ENCODE measurements at regions not wholly inside any gene's neighbourhood (a gene's known extent, or its start where the extent isn't known, plus 50 kb on each side); places are given as distances from the start of the nearest gene placed in this dataset.

DNA sequence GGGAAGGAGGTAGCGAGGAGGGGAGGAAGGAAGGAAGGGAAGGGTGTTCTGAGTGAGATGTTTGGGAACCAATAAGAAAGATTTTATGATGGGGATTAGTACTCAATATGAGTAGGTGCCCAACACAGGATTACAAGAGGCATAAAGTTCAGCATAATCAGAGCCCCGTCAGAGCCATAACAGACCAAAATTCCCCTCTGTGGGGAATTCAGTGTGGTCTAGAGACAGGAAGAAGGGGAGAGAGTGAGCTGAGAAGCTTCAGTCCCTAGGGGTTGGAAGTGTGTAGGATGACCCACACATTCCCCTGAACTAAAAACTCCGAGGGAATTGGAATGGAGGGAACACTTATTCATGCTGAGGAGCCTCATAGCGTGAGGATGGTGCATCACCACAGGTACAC is 160.3 kb upstream of the SASH1 start:
- no peak for DNase-seq

DNA sequence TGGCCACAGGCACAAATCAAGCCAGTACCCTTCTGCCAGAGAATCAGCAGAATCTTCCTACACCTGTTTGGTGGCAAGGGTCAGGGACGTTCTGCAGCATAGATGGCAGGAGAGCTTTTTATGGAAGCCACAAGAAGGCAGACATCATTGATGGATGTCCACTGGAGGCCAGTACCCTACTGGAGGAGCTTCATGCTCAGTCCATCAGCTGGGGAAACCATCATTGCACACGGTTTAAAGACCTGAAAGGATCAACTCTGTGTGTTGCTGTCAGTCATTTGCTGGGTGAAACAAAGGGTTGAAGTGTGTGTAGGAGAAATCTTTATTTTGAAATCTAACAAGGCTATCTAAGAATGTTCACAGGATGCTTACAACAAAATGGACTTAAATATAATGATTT is 158.9 kb upstream of the SASH1 start:
- no peak for DNase-seq

DNA sequence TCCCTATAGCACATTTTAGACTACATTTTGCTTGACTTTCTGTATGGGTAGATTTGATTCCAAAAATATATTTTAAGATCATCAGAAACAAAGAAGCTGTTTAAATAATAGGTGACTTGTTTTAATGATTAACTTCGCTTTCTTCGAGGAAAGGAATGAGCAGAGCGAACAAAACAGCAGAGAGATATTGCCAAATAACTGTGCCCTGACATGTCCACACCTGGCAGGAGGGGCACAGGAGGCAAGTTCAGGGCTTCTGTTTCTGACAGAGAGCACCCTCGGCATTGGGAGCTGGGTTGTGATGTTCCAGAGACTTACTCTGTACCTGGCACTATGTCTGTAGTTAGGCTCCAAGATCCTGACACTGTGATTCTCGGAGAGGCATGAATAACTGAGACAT is 155.7 kb upstream of the SASH1 start:
- DNase-seq = no peak

DNA sequence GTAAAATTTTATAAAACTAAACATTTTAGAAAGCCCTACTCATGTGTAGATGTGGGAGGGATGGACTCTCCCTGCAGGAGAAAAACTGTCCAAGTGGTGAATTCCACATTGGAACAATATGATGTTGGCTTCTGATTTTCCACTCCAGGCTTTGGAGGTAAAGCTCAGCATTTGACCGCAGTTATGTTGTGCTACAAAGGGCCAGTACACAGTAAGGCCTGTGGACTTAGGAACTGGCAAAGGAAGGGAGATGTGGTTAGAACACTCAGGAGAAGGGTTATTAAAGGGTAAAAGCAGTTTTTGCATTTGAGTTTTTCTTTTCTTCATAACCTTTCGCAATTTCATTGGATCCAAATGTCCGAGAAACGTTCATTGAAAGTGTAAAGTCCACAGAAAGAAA is 150.3 kb upstream of the SASH1 start:
- DNase-seq = no peak

DNA sequence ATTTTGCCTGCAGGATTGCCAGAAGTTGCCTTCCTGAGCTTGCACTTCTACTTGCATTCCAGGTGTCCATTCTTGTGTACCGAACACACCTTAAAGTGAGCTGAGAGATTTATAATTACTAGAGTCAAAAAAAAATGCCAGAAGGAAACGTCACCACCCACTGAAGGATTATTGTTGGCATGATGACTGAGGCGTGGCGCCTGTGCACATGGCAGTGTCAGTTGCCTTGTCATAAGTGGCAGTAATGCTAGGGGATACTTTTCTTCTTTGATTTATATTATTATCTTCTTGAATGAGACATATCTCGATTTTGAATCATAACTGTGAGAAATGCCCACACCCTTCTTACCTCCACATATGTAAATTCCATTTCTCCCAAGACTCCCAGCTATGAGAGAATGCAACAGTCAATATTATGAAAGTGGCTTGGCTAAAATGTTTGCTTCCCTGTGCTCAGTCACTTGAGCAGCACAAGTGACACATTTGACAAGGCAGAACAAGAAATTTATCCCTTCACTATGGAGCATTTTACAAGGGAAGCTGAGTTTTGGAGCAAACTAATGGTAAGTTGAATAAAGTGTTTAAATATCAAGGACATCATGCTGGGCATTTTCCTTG is 149.5 kb upstream of the SASH1 start:
- no peak for DNase-seq

DNA sequence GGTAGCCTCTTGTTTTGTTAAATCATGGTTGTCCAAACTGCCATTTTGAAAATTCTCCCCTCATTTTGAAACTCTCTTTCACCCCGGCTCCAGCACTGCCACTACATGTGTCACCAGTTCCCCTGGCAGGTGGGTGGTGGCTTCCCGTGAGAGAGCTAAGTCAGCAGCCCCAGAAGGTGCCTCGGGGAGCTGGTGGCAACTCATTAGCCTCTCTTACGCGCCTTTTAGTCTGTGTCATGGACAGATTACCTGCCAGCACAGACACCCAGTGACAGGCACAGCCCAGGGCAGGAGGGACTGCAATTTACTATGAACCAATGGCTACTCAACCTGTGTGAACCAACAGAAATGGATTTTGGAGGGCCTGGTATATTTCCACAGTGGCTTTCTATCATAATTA is 147.1 kb upstream of the SASH1 start:
- DNase-seq = no peak

DNA sequence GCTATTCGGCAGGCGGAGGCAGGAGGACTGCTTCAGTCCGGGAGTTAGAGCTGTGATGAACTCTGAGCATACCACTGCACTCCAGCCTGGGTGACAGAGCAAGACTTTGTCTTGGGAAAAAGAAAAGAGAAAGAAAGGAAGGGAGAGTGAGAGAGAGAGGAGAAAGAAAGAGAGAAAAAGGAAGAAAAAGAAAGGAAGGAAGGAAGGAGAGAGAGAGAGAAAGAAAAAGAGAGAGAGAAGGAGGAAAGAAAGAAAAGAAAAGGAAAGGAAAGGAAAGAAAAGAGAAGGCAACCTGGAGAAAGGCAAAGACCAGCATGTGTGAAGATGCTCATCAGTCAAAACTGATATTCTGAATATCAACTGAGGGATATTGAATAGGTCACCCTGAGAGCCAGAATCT is 143.1 kb upstream of the SASH1 start:
- DNase-seq = no peak

DNA sequence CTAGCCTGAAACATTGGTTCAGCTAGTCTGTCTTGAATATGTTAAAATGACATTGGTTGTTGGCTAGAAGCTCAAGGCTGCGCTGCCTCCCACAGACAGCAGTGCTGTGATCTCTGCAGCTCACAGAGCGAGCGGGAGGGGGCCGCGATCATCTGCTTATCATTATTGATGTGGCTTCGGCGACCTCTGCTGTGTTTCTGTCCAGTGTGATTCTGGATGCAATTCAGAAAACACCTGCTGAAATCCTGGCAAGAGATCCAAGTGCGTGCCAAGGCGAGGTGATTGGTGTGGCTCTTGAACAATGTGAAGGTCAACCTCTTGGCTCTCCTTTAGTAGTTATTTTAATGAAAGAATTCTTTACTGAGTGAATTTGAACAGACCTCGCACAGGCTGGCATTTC is 142.3 kb upstream of the SASH1 start:
- no peak for DNase-seq

DNA sequence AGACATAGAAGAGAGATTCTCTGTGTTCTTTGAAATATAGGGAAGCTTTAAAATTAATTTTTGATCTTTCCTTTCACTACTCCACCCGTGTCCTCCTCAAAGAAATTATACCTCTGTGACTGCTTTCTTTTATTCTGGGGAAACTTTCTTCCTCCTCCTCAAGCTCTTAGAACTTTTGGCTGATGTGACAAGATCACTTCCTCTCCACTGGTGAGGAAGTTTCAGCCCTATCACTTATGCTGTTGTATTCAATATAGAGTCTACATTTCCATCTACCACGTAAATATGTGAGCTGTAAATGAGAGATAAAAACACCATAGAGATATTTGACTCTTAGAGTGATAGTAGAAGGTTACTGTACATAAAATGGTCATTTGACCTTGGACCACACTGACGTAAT is 141.9 kb upstream of the SASH1 start:
- no peak for DNase-seq

DNA sequence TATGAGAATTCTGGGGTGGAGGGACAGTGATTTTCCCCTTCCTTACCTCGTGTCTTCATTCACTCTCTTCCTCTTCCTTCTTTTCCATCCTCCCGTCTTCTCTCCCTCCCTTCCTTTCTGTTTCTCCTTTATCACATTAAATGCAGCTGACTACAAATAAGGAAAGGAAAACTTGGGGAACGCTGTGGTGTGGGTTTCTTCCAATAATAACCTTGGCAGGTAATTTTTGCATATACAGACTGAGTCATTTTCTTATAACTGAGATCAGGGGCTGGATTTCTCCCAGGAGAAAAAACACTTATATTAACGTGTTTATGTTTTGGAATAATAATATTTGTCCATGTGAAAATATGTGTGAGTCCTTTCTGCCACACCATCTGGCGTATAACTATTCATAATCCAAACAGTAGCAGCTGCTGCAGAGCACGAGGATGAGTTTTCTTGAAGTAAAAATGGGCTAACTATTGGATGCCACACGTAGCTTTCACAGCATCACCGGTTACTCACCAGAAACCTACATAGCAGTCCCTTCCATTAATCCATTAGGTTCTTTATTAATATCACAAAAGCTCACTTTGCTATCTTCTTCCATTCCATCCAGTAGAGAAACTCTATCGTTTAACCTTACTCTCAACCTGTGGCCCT is 139.2 kb upstream of the SASH1 start:
- DNase-seq = no peak

DNA sequence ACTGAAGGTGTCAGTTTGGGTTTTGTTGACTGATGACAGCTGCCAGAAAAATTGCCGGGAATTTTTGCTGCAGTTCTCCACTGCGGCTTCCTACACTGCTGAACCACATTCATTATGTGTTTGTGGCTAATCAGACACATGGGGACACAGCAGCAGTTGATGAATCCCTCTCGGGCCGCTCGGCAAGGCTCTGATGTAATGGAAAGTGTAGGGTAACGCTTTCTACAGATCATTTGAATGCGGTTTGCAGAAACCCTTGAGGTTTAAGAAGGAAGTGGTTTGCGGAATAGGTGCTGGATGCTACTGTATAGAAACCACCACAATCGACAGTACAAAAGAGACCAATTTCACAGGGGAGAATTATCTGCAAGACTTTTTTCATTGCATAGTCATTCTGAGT is 138.7 kb upstream of the SASH1 start:
- DNase-seq = peak; percentile 78

DNA sequence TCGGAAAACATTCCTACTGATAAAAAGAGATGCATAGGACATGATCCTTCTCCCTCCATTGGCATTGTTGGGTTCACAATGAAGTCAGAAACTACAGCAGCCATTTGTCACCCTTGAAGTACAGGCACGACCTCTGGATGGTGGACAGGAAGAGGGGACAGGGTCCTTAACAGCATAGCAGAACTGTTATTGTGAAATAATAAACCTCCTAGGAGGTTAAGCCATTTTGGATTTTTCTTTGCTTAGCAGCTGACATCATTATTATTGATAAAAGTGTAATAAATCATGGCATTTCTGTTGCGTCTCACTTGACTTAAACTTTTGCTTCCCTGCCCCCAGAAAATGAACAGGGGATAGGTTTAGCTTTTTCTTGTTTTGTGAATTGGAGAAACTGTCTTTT is 134.3 kb upstream of the SASH1 start:
- no peak for DNase-seq

DNA sequence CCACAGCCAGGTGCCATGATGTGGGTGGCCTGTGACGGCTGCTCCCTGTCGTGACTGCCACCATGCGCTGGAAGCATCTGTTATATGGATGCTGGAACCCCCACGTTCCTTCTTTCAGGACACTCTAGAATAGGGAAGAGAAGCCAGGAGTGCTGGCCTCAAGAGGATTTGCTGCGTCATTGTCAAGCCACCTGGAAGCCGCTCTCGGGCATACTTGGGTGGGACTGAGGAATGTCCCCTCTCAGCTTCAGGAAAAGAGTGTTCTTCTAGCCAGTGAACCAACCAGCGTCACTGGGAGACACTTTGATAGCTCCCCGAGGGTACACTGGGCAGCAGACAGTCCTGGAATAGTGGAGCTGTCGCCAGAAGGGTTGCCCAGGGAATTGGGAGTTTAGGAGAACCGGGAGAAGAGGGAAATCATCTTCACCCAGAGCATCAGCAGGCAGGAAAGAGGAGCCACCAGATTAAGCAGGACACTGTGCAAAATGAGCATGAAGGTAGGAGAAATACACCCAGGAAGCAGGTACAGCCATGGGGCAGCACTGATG is 130.8 kb upstream of the SASH1 start:
- no peak for DNase-seq

DNA sequence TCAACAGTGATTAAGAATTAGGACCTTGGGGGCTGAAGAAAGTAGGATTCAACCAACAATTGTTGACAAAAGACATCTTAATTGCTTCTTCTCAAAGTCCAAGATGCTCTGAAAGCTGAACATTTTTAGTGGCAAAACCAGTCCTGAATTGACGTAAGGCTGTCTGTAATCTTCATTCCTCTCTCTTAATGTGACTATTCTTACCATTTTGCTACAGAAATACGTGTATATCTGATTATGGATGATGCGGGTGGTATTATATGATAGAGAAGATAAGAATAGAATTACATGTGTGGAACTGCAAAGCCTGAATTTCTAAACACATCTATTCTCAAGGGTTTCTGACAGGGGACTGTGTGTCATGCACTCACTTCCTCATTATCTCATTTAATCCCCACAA is 130.3 kb upstream of the SASH1 start:
- DNase-seq = no peak

DNA sequence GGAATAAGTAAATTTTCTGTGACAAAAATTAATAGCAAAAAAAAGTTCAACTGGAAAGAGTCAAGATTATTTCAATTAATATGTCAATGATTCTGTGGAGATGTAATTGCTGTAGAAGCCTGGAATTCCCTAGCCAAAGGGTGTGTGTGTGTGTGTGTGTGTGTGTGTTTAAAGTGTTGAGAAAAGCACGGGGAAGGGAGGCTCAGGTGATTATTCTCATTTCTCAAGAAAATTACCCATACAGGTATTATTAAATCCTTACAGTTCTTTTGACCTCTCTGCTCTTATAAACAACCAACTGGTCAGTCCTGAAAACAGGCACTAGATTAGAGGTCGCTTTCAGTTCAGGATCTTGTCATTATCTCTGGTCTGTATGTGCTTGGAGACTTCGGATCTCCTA is 129.3 kb upstream of the SASH1 start:
- no peak for DNase-seq

DNA sequence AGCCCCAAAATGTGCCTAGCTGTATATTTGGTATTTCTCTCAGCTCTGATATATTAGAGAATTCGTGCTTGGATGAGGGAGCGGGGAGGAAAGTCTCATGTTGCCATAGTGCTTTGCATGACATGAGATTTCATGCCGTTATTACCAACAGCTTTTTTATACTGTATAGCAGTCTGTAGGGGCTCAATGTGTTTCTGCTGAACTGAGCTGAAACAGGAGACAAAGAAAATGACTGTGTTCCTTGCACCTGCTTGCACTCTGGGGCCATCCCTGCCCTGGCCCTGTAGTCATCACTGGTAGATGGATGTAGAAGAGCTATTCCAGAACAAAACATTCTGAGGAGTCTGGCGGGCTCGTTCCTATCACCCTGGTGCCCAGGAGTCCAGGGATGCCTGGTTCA is 128.0 kb upstream of the SASH1 start:
- no peak for DNase-seq

DNA sequence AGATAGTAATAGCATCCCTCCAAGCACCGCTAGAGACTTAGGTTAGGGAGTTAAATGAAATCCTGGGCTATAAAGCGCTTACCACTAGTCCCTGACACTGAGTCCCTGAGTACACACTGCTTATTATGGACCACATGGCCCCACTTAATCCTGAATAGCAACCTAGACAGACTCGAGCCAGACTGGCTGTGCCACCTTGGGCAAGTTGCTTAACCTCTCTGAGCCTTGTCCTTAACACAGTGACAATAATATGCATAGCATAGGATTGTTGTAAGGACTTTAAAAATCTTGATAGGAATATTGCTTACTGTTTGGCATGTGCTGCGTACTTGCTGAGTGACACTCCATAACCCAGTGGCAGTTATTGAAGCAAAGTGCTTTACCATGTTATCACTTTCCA is 125.6 kb upstream of the SASH1 start:
- DNase-seq = no peak

DNA sequence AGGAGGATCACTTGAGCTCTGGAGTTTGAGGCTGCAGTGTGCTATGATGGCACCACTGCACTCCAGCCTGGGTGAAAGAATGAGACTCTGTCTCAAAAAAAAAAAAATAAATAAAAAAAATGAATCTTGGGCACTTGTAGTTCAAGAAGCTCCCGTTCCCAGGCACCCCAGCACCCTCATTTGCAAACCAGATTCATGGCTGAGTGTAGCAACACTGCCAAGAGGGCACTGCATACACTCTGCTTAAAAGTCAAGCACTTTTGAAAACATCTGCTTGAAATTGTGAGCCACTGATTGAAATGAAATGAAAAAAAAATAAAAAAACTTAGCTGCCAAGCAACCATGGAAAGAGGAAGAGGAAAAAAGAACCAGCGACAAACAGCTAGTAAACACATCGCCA is 124.7 kb upstream of the SASH1 start:
- DNase-seq = no peak

DNA sequence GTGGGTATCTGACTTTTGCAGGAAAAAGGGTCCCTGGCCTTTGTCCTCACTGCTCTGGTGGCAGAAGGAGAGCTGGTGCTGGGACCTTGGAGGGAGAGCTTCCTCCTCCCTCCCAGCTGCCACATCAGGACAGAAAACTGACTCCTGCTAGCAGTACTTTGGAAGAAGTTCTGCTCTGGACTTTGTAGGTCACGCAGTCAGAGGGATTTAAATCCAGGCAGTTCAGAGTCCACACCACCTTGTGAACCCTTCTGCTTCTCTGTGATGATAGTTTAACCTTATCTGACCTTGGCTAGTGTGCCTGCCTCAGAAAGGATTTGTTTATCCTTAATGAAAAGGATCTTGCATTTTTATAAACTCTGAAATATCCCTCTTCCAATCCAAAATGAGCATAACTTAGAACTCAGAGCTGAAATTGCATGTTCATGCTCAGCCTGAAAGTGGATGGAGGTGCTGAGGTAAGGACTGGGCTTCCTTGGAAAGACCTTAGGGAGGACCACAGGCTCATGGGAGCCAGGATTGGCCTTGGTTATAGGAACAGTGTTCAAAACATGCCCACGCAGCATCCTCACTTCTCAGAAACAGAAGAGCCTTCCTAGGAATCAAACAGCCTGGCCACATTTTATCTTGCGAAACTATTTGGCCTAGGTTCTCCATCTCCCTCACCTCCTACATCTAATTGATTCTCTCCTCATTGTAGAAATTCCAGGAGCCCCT is 123.9 kb upstream of the SASH1 start:
- DNase-seq = no peak

DNA sequence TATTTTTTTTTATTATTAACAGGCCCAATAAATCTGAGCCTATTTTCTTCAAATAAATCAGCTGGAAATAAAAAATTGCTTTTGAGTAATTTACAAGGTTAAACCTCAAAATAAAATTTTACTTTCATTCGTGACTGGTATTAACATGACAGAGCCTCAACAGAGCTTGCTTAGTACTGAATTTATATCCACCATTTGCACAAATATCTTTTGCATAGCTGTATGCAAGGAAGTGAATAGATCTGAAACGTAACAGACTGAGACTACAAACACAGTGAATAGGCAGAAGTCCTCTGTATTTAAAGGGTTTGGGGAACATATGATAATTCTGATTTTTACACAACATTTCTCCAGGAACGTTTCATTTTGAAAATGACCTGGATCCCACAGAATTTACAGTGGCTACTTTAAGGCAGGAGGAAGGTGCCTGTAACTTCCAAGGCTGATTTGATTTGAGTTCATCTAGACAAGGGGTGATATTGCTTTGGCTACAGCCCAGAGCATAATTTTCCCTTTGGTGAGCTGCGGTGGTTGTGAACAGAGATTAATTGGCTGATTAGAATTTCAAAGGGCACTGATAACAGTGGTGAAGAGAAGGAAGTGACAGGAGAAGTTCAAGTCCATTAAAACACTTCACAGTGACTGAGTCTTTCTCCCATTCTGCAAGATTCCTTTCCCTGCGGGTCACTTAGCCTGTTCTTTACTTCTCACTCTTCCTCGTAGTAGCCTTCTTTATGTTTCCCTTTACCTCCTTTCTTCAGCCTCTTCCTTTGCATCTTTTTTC is 121.2 kb upstream of the SASH1 start:
- no peak for DNase-seq

DNA sequence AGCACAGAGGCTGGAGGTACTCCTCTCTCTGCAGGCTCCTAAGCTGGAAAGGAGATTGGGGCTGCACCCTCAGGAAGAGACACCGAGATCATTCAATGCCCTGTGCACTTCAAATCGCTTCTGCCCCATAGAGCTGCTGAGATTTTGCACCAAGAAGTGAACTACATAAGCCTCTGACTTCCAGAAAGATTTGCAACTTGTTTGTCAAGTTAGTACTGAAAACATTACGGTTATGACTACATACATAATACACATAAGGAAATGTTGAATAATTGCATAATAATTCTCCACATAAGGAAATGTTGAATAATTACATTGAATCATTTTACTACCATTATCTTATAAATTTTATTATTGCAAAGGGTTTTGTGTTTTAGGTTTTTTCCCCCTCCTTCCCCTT is 120.3 kb upstream of the SASH1 start:
- no peak for DNase-seq

DNA sequence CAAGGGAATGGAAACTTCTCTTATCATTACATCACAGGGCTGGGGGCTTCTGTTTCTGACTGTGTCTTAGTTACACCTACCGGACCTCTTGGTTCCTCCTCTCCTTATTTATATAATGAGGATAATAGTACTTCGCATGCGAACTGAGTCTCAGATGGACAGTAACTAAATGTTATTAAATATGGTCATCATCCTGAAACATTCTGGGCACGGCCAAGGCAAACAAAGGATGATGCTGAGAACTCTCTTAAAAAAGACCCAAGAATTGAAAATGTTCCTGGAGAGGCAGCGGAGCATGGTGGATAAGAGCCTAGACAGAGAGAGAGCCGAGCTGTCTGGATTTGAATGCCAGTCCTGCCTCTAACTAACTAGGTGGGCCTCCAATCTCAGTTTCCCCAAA is 119.8 kb upstream of the SASH1 start:
- DNase-seq = no peak

DNA sequence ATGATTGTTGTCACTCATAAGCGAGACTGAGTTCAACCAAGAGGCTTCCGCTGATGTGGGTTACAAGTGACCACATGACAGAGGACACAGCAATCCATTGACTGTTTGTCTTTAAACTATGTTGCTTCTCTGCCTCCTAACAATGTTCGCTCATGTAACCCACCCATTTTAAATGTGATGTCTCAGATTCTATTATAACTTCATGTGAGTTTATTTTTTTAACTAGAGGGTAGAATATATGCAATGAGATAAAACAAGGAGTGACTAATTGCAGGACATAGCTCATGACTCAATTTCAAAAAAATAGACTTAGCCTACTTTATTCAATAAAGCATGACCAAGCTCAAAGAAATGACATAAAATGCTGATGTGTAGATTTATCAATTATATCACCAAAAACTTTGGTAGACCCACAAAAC is 119.2 kb upstream of the SASH1 start:
- DNase-seq = no peak

DNA sequence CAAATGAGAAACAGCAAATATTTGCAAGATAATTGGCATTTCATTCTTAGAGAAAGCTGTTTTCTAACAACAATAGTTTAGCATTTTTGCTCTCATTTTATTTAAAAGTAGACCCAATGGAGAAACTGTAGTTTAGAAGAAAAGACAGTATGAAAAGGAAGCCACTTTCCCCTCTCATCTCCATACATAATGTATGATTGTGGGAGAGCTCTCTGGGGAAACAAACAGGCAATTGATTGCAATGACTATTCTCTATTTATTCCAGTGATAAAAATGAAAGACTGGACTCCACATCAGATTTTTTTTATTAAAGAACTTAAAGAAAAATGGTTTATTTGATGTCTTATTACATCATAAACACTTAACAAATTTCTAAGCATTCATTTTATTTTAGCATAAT is 116.8 kb upstream of the SASH1 start:
- no peak for DNase-seq

Measured in activated CD8-positive, alpha-beta memory T cell treated with anti-CD3 and anti-CD28 coated beads for 24 hours (primary cell).